H9 (cell line): ENCODE measurements at regions not wholly inside any gene's neighbourhood (a gene's known extent, or its start where the extent isn't known, plus 50 kb on each side); places are given as distances from the start of the nearest gene placed in this dataset.

Experiments used
- DNase-seq: peaks from one replicate; pipeline ENCODE4 v3.0.0-alpha.2; 2017
- H2AFZ ChIP-seq: one replicate; pipeline ENCODE4 v1.6.1; 2013; ENCODE audit warnings: mild to moderate bottlenecking, low read length, control low read depth, moderate library complexity
- H2AK5ac ChIP-seq: 2 replicates; pipeline ENCODE4 v1.6.1; 2013; ENCODE audit warnings: low read length, control low read depth, mixed read lengths; ENCODE audit not compliant: insufficient read length
- H2BK120ac ChIP-seq: one replicate; pipeline ENCODE4 v1.6.1; 2013; ENCODE audit warnings: low read depth, mild to moderate bottlenecking, low read length, control low read depth, inconsistent platforms; ENCODE audit not compliant: poor library complexity, severe bottlenecking
- H2BK12ac ChIP-seq: 2 replicates; pipeline ENCODE4 v1.6.1; 2013; ENCODE audit warnings: low read length, control low read depth, mixed read lengths, low read depth; ENCODE audit not compliant: insufficient read length
- H2BK15ac ChIP-seq: 2 replicates; pipeline ENCODE4 v1.6.1; 2013; ENCODE audit warnings: low read depth, low read length, control low read depth
- H2BK20ac ChIP-seq: one replicate; pipeline ENCODE4 v1.6.1; 2013; ENCODE audit warnings: low read depth, mild to moderate bottlenecking, low read length, control low read depth, inconsistent platforms; ENCODE audit not compliant: poor library complexity, severe bottlenecking
- H2BK5ac ChIP-seq: 2 replicates; pipeline ENCODE4 v1.6.1; 2013; ENCODE audit warnings: low read length, control low read depth, mixed read lengths; ENCODE audit not compliant: insufficient read length
- H3K14ac ChIP-seq: 2 replicates; pipeline ENCODE4 v1.6.1; 2013; ENCODE audit warnings: low read length, control low read depth; ENCODE audit not compliant: insufficient read depth
- H3K18ac ChIP-seq: 2 replicates; pipeline ENCODE4 v1.6.1; 2013; ENCODE audit warnings: low read depth, mild to moderate bottlenecking, mixed read lengths, low read length, control low read depth; ENCODE audit not compliant: insufficient read length
- H3K23ac ChIP-seq: 2 replicates; pipeline ENCODE4 v1.6.1; 2013; ENCODE audit warnings: low read length, control low read depth, mixed read lengths, low read depth; ENCODE audit not compliant: insufficient read length
- H3K23me2 ChIP-seq: 2 replicates; pipeline ENCODE4 v1.6.1; 2013; ENCODE audit warnings: low read depth, mild to moderate bottlenecking, mixed read lengths, low read length, control low read depth; ENCODE audit not compliant: insufficient read length, poor library complexity, severe bottlenecking
- H3K27ac ChIP-seq: 2 replicates; pipeline ENCODE4 v1.5.1; 2013; ENCODE audit warnings: low read length, control low read depth, mixed read lengths, low read depth; ENCODE audit not compliant: insufficient read length
- H3K27me3 ChIP-seq: 2 replicates; pipeline ENCODE4 v1.6.1; 2013; ENCODE audit warnings: low read length, control low read depth, inconsistent platforms; ENCODE audit not compliant: insufficient read depth
- H3K4ac ChIP-seq: 2 replicates; pipeline ENCODE4 v1.6.1; 2013; ENCODE audit warnings: low read depth, mild to moderate bottlenecking, control low read depth, inconsistent platforms, low read length, moderate library complexity
- H3K4me1 ChIP-seq: 2 replicates; pipeline ENCODE4 v1.6.1; 2013; ENCODE audit warnings: low read length, control low read depth, inconsistent platforms; ENCODE audit not compliant: insufficient read depth
- H3K4me2 ChIP-seq: 2 replicates; pipeline ENCODE4 v1.6.1; 2013; ENCODE audit warnings: low read length, control low read depth, mixed read lengths; ENCODE audit not compliant: insufficient read length, insufficient read depth
- H3K56ac ChIP-seq: 2 replicates; pipeline ENCODE4 v1.6.1; 2013; ENCODE audit warnings: low read depth, mild to moderate bottlenecking, mixed read lengths, low read length, control low read depth; ENCODE audit not compliant: insufficient read length
- H3K79me1 ChIP-seq: 2 replicates; pipeline ENCODE4 v1.6.1; 2013; ENCODE audit warnings: low read depth, mild to moderate bottlenecking, moderate library complexity, low read length, control low read depth, inconsistent platforms; ENCODE audit not compliant: insufficient read depth, poor library complexity, severe bottlenecking
- H3K79me2 ChIP-seq: 2 replicates; pipeline ENCODE4 v1.6.1; 2013; ENCODE audit warnings: low read length, control low read depth, inconsistent platforms; ENCODE audit not compliant: insufficient read depth
- H3K9ac ChIP-seq: 2 replicates; pipeline ENCODE4 v1.6.1; 2013; ENCODE audit warnings: low read length, control low read depth, mixed read lengths; ENCODE audit not compliant: insufficient read length; ENCODE audit errors: extremely low read depth
- H3K9me3 ChIP-seq: one replicate; pipeline ENCODE4 v1.6.1; 2013; ENCODE audit warnings: low read depth, low read length, inconsistent platforms; ENCODE audit not compliant: control insufficient read depth
- H3T11ph ChIP-seq: one replicate; pipeline ENCODE4 v1.6.1; 2013; ENCODE audit warnings: mild to moderate bottlenecking, low read length, control low read depth, inconsistent platforms
- H4K20me1 ChIP-seq: one replicate; pipeline ENCODE4 v1.6.1; 2013; ENCODE audit not compliant: control insufficient read depth, insufficient read length, insufficient read depth
- H4K5ac ChIP-seq: 2 replicates; pipeline ENCODE4 v1.6.1; 2013; ENCODE audit warnings: low read depth, mild to moderate bottlenecking, mixed read lengths, low read length, control low read depth; ENCODE audit not compliant: insufficient read length
- H4K8ac ChIP-seq: replicated peaks from 2 replicates; pipeline ENCODE4 v1.6.1; 2013; ENCODE audit warnings: low read length, control low read depth, mixed read lengths, low read depth; ENCODE audit not compliant: insufficient read length
- H4K91ac ChIP-seq: 2 replicates; pipeline ENCODE4 v1.6.1; 2013; ENCODE audit warnings: low read depth, mild to moderate bottlenecking, moderate library complexity, mixed read lengths, low read length, control low read depth; ENCODE audit not compliant: insufficient read length
- H3K27ac Mint-ChIP-seq, 3 experiments: 2 replicates in 2 of 3; 3 replicates in 1 of 3; pipeline ENCODE4 v1.8.0; 2020 to 2021; ENCODE audit warnings: mixed read lengths in 3 of 3, mild to moderate bottlenecking in 1 of 3, moderate library complexity in 1 of 3
- H3K27me3 Mint-ChIP-seq: 2 replicates; pipeline ENCODE4 v1.8.0; 2021; ENCODE audit warnings: low read depth, mild to moderate bottlenecking, moderate library complexity, mixed read lengths
- H3K36me3 Mint-ChIP-seq, 3 experiments: 2 replicates in 2 of 3; 3 replicates in 1 of 3; pipeline ENCODE4 v1.8.0; 2020 to 2021; ENCODE audit warnings: low read depth in 3 of 3, mixed read lengths in 3 of 3; ENCODE audit not compliant: insufficient read depth in 1 of 3
- H3K4me1 Mint-ChIP-seq, 2 experiments: 2 replicates each; pipeline ENCODE4 v1.8.0; 2020; ENCODE audit warnings: mixed read lengths in 2 of 2
- H3K4me3 Mint-ChIP-seq, 2 experiments: 2 replicates in 1 of 2; 3 replicates in 1 of 2; pipeline ENCODE4 v1.8.0; 2020 to 2021; ENCODE audit warnings: mild to moderate bottlenecking in 2 of 2, mixed read lengths in 2 of 2, moderate library complexity in 1 of 2
- H3K9me3 Mint-ChIP-seq, 2 experiments: 2 replicates in 1 of 2; 3 replicates in 1 of 2; pipeline ENCODE4 v1.8.0; 2020; ENCODE audit warnings: mild to moderate bottlenecking in 2 of 2, mixed read lengths in 2 of 2, moderate library complexity in 1 of 2
- WGBS: extraction: QIAGEN DNeasy Blood & Tissue Kit; methylation state at CpG from one replicate; pipeline ENCODE4 v1.1.7; 2013; ENCODE audit warnings: missing lambda C conversion rate, low lambda C conversion rate, mixed read lengths; ENCODE audit not compliant: insufficient read length; ENCODE audit errors: extremely low coverage; 5-methylcytosine and 5-hydroxymethylcytosine counted together
- TF ChIP-seq, protein P1 (sequence below): fragments of 200-600 bp; sonication (generic); conservative IDR thresholded peaks from 3 replicates; pipeline ENCODE4 v1.8.0; 2021; ENCODE audit warnings: antibody characterized with exemption, mild to moderate bottlenecking

DNA sequence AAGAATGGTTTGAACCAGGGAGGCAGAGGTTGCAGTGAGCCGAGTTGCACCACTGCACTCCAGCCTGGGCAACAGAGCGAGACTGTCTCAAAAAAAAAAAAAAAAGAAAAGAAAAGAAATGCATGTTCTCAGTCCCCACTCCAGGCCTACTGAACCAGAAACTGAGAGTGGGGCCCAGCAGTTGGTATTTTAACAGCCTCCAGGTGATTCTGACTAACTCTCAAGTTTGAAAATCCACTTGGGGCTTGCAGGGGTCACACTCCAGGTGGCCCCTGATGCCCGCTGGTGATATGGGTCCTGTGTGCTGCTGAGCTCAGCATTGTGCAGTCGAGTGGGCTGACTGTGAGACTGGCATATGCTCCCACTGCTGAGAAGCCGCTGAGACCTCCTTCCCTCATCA is 133.7 kb upstream of the C2CD4B start:
- Histone ChIP-seq H3K27ac (no peak overlapping the region), H3K9me3 (no peaks in the 10 kb centered on the region), H3K23me2 (peaks cover 2% of the 10 kb centered on the region), H2BK20ac (no peak overlapping the region), H4K8ac (no peak overlapping the region), H4K91ac (no peak overlapping the region), H2BK5ac (no peak overlapping the region), H4K20me1 (no peaks in the 10 kb centered on the region), H3K4me1 (peaks cover 5% of the 10 kb centered on the region; the same call in 1 of the 2 replicates), H3K18ac (no peak overlapping the region), H2AK5ac (no peak overlapping the region), H3K56ac (no peak overlapping the region), H3K4ac (no peak overlapping the region), H3K27me3 (no peaks in the 10 kb centered on the region), H3K4me2 (no peak overlapping the region), H2BK12ac (no peak overlapping the region), H2BK120ac (no peak overlapping the region), H3T11ph (no peak overlapping the region), H3K23ac (no peak overlapping the region), H3K79me1 (no peaks in the 10 kb centered on the region), H3K79me2 (no peaks in the 10 kb centered on the region), H2AFZ (no peak overlapping the region), H3K9ac (no peak overlapping the region), H3K14ac (no peak overlapping the region), H2BK15ac (no peak overlapping the region), H4K5ac (no peak overlapping the region)
- no peak for DNase-seq
- H3K9me3 Mint-ChIP-seq = peaks cover 3 to 8% of the 10 kb centered on the region in 2 experiments; a peak in 3 of 5 replicates
- no CpG with 5 or more reads among the region's 5 CpGs for WGBS
- no peaks in the 10 kb centered on the region for H3K27me3 Mint-ChIP-seq
- H3K36me3 Mint-ChIP-seq = peaks cover 0 to 7% (median 5%) of the 10 kb centered on the region in 3 experiments; a peak in 3 of 7 replicates
- TF ChIP-seq, protein P1, sequence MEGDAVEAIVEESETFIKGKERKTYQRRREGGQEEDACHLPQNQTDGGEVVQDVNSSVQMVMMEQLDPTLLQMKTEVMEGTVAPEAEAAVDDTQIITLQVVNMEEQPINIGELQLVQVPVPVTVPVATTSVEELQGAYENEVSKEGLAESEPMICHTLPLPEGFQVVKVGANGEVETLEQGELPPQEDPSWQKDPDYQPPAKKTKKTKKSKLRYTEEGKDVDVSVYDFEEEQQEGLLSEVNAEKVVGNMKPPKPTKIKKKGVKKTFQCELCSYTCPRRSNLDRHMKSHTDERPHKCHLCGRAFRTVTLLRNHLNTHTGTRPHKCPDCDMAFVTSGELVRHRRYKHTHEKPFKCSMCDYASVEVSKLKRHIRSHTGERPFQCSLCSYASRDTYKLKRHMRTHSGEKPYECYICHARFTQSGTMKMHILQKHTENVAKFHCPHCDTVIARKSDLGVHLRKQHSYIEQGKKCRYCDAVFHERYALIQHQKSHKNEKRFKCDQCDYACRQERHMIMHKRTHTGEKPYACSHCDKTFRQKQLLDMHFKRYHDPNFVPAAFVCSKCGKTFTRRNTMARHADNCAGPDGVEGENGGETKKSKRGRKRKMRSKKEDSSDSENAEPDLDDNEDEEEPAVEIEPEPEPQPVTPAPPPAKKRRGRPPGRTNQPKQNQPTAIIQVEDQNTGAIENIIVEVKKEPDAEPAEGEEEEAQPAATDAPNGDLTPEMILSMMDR = no peak
- no peak overlapping the region for H3K4me3 Mint-ChIP-seq
- H3K4me1 Mint-ChIP-seq = peaks cover 42 to 49% of the 10 kb centered on the region in 2 experiments
- peak overlapping the region in 2 of 3 experiments; percentile 21 to 37; a peak in 2 of 7 replicates for H3K27ac Mint-ChIP-seq
